GM12878 (cell line): ENCODE measurements at regions not wholly inside any gene's neighbourhood (a gene's known extent, or its start where the extent isn't known, plus 50 kb on each side); places are given as distances from the start of the nearest gene placed in this dataset.
A peak's percentile ranks its signal among the peaks of the same experiment; 100 is the strongest.

Experiments used
- EED ChIP-seq: sonication (generic); IDR thresholded peaks from 2 replicates; pipeline ENCODE4 v1.6.1; 2016; ENCODE audit warnings: antibody characterized with exemption, low read depth
- EGR1 ChIP-seq, 2 experiments: IDR thresholded peaks; 1 replicate in 1 of 2; 2 replicates in 1 of 2; pipeline ENCODE4 v1.6.1; 2011 to 2012; ENCODE audit warnings: low read depth in 2 of 2, low read length in 2 of 2, borderline replicate concordance in 1 of 2, mild to moderate bottlenecking in 1 of 2, moderate library complexity in 1 of 2
- FOS ChIP-seq: IDR thresholded peaks from 3 replicates; pipeline ENCODE4 v1.6.1; 2011; ENCODE audit warnings: borderline replicate concordance; ENCODE audit not compliant: insufficient read length; ENCODE audit errors: extremely low read depth
- FOXM1 ChIP-seq: IDR thresholded peaks from 2 replicates; pipeline ENCODE4 v1.6.1; 2012; ENCODE audit warnings: low read depth, mild to moderate bottlenecking, inconsistent platforms, low read length, moderate library complexity
- HDGF ChIP-seq: fragments of 450-650 bp; IDR thresholded peaks from 2 replicates; pipeline ENCODE4 v1.6.1; 2016; ENCODE audit warnings: antibody characterized with exemption
- MEF2B ChIP-seq: fragments of 450-650 bp; IDR thresholded peaks from 2 replicates; pipeline ENCODE4 v1.6.1; 2018; ENCODE audit warnings: mild to moderate bottlenecking, moderate library complexity; ENCODE audit not compliant: partially characterized antibody, poor library complexity, severe bottlenecking
- MTA2 ChIP-seq: fragments of 450-650 bp; IDR thresholded peaks from 2 replicates; pipeline ENCODE4 v1.6.1; 2016; ENCODE audit warnings: low read depth, mild to moderate bottlenecking, moderate library complexity
- NFIC ChIP-seq: IDR thresholded peaks from 2 replicates; pipeline ENCODE4 v1.6.1; 2012; ENCODE audit warnings: low read depth, mild to moderate bottlenecking, inconsistent platforms, low read length, moderate library complexity
- NFYA ChIP-seq: IDR thresholded peaks from 2 replicates; pipeline ENCODE4 v1.6.1; 2011; ENCODE audit warnings: low read depth, mild to moderate bottlenecking, low read length, improper control_type of control experiment, borderline replicate concordance
- NR2C1 ChIP-seq: fragments of 450-650 bp; IDR thresholded peaks from 2 replicates; pipeline ENCODE4 v1.6.1; 2017; ENCODE audit warnings: antibody characterized with exemption, mild to moderate bottlenecking, moderate library complexity
- PAX8 ChIP-seq: fragments of 450-650 bp; IDR thresholded peaks from 2 replicates; pipeline ENCODE4 v1.6.1; 2017; ENCODE audit warnings: mild to moderate bottlenecking, moderate library complexity
- SMARCA5 ChIP-seq: fragments of 450-650 bp; IDR thresholded peaks from 2 replicates; pipeline ENCODE4 v1.6.1; 2017; ENCODE audit warnings: mild to moderate bottlenecking
- SPI1 ChIP-seq: IDR thresholded peaks from 2 replicates; pipeline ENCODE4 v1.6.1; 2011; ENCODE audit warnings: low read depth, mild to moderate bottlenecking, low read length, moderate library complexity, borderline replicate concordance; ENCODE audit not compliant: insufficient read depth
- YBX1 ChIP-seq: fragments of 450-650 bp; IDR thresholded peaks from 2 replicates; pipeline ENCODE4 v1.6.1; 2016; ENCODE audit warnings: antibody characterized with exemption
- ZNF274 ChIP-seq: IDR thresholded peaks from one replicate; pipeline ENCODE4 v1.8.0; 2011; ENCODE audit not compliant: insufficient read length, insufficient read depth
- ZNF622 ChIP-seq: fragments of 450-650 bp; IDR thresholded peaks from 2 replicates; pipeline ENCODE4 v1.6.1; 2017; ENCODE audit warnings: mild to moderate bottlenecking, inconsistent platforms
- TF ChIP-seq, protein P1 (sequence below): fragments of 450-650 bp; IDR thresholded peaks from 2 replicates; pipeline ENCODE4 v1.6.1; 2016; ENCODE audit warnings: mild to moderate bottlenecking, moderate library complexity, borderline replicate concordance
- TF ChIP-seq, protein P2 (sequence below), 3 experiments: IDR thresholded peaks in 2 of 3; conservative IDR thresholded peaks in 1 of 3; 2 replicates each; pipeline ENCODE4 v1.5.1; 2011; ENCODE audit warnings: low read depth in 3 of 3, low read length in 3 of 3, mild to moderate bottlenecking in 3 of 3, control low read depth in 2 of 3, moderate library complexity in 2 of 3, inconsistent platforms in 1 of 3, mixed read lengths in 1 of 3; ENCODE audit not compliant: control insufficient read depth in 2 of 3, insufficient read depth in 1 of 3; ENCODE audit errors: extremely low read depth in 1 of 3
- TF ChIP-seq, protein P3 (sequence below): fragments of 450-650 bp; formaldehyde crosslinking; IDR thresholded peaks from 2 replicates; pipeline ENCODE4 v1.4.0; 2020; ENCODE audit warnings: mild to moderate bottlenecking, moderate library complexity
- TF ChIP-seq, protein P4 (sequence below): IDR thresholded peaks from 2 replicates; pipeline ENCODE4 v1.6.1; 2011; ENCODE audit warnings: low read depth, mild to moderate bottlenecking, low read length, moderate library complexity, borderline replicate concordance; ENCODE audit errors: extremely low read depth

DNA sequence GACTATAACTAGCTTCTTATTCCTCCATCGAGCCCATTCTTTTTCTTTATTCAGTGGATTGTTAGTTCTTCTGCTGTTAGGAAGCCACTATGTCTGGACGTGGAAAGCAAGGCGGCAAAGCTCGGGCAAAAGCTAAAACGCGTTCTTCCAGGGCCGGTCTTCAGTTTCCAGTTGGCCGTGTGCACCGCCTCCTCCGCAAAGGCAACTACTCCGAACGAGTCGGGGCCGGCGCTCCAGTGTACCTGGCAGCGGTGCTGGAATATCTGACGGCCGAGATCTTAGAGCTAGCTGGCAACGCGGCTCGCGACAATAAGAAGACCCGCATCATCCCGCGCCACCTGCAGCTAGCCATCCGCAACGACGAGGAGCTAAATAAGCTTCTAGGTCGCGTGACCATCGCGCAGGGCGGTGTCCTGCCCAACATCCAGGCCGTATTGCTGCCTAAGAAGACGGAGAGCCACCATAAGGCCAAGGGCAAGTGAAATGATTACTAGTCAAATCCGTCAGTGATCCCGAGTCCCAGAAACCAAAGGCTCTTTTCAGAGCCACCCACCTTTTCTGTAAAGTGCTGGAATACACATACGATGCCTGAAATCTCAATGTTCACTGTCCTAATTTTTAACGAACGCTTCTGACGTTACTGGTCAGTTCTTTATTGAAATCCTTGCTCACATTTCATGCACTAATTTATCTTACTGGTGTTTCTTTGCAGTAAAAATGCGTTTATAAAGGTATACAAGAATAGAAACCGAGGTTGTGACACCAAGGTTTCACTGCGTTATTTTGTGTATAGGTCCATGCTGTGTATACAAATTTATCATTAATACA, 129.9 kb downstream of the HFE start (continued):
- TF ChIP-seq, protein P1, sequence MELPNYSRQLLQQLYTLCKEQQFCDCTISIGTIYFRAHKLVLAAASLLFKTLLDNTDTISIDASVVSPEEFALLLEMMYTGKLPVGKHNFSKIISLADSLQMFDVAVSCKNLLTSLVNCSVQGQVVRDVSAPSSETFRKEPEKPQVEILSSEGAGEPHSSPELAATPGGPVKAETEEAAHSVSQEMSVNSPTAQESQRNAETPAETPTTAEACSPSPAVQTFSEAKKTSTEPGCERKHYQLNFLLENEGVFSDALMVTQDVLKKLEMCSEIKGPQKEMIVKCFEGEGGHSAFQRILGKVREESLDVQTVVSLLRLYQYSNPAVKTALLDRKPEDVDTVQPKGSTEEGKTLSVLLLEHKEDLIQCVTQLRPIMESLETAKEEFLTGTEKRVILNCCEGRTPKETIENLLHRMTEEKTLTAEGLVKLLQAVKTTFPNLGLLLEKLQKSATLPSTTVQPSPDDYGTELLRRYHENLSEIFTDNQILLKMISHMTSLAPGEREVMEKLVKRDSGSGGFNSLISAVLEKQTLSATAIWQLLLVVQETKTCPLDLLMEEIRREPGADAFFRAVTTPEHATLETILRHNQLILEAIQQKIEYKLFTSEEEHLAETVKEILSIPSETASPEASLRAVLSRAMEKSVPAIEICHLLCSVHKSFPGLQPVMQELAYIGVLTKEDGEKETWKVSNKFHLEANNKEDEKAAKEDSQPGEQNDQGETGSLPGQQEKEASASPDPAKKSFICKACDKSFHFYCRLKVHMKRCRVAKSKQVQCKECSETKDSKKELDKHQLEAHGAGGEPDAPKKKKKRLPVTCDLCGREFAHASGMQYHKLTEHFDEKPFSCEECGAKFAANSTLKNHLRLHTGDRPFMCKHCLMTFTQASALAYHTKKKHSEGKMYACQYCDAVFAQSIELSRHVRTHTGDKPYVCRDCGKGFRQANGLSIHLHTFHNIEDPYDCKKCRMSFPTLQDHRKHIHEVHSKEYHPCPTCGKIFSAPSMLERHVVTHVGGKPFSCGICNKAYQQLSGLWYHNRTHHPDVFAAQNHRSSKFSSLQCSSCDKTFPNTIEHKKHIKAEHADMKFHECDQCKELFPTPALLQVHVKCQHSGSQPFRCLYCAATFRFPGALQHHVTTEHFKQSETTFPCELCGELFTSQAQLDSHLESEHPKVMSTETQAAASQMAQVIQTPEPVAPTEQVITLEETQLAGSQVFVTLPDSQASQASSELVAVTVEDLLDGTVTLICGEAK, result no peak; the same call in 1 of the 2 replicates
- TF ChIP-seq NFYA (no peak), ZNF622 (no peak), EED (peak; percentile 35; the same call in 1 of the 2 replicates), PAX8 (no peak), SMARCA5 (peak; percentile 23; the same call in 1 of the 2 replicates), MEF2B (no peak), YBX1 (no peak), NR2C1 (no peak), EGR1 (IDR thresholded peaks at IDR 0.05; ENCODE audit: borderline replicate concordance in 1 of 2, low read depth in 2 of 2, low read length in 2 of 2) (peak in 1 of 2 experiments; percentile 66; a peak in 1 of 3 replicates), FOXM1 (peak; percentile 57), ZNF274 (no peak), NFIC (peak; percentile 77), SPI1 (no peak), HDGF (no peak), MTA2 (peak; percentile 11; the same call in 1 of the 2 replicates), FOS (no peak)
- TF ChIP-seq, protein P2, sequence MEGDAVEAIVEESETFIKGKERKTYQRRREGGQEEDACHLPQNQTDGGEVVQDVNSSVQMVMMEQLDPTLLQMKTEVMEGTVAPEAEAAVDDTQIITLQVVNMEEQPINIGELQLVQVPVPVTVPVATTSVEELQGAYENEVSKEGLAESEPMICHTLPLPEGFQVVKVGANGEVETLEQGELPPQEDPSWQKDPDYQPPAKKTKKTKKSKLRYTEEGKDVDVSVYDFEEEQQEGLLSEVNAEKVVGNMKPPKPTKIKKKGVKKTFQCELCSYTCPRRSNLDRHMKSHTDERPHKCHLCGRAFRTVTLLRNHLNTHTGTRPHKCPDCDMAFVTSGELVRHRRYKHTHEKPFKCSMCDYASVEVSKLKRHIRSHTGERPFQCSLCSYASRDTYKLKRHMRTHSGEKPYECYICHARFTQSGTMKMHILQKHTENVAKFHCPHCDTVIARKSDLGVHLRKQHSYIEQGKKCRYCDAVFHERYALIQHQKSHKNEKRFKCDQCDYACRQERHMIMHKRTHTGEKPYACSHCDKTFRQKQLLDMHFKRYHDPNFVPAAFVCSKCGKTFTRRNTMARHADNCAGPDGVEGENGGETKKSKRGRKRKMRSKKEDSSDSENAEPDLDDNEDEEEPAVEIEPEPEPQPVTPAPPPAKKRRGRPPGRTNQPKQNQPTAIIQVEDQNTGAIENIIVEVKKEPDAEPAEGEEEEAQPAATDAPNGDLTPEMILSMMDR (IDR thresholded peaks at IDR 0.05 in 2 of 3, conservative IDR thresholded peaks at IDR 0.05 in 1 of 3; ENCODE audit: control insufficient read depth in 2 of 3, extremely low read depth in 1 of 3, insufficient read depth in 1 of 3, low read depth in 3 of 3, low read length in 3 of 3), result peak; percentile 10 to 27 (median 11); a peak in 3 of 6 replicates
- TF ChIP-seq, protein P3, sequence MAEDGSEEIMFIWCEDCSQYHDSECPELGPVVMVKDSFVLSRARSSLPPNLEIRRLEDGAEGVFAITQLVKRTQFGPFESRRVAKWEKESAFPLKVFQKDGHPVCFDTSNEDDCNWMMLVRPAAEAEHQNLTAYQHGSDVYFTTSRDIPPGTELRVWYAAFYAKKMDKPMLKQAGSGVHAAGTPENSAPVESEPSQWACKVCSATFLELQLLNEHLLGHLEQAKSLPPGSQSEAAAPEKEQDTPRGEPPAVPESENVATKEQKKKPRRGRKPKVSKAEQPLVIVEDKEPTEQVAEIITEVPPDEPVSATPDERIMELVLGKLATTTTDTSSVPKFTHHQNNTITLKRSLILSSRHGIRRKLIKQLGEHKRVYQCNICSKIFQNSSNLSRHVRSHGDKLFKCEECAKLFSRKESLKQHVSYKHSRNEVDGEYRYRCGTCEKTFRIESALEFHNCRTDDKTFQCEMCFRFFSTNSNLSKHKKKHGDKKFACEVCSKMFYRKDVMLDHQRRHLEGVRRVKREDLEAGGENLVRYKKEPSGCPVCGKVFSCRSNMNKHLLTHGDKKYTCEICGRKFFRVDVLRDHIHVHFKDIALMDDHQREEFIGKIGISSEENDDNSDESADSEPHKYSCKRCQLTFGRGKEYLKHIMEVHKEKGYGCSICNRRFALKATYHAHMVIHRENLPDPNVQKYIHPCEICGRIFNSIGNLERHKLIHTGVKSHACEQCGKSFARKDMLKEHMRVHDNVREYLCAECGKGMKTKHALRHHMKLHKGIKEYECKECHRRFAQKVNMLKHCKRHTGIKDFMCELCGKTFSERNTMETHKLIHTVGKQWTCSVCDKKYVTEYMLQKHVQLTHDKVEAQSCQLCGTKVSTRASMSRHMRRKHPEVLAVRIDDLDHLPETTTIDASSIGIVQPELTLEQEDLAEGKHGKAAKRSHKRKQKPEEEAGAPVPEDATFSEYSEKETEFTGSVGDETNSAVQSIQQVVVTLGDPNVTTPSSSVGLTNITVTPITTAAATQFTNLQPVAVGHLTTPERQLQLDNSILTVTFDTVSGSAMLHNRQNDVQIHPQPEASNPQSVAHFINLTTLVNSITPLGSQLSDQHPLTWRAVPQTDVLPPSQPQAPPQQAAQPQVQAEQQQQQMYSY (CRISPR knock-in tag), result no peak
- TF ChIP-seq, protein P4, sequence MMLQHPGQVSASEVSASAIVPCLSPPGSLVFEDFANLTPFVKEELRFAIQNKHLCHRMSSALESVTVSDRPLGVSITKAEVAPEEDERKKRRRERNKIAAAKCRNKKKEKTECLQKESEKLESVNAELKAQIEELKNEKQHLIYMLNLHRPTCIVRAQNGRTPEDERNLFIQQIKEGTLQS, result no peak
